ENCODE measurements at regions not wholly inside any gene's neighbourhood (a gene's known extent, or its start where the extent isn't known, plus 50 kb on each side); places are given as distances from the start of the nearest gene placed in this dataset.

DNA sequence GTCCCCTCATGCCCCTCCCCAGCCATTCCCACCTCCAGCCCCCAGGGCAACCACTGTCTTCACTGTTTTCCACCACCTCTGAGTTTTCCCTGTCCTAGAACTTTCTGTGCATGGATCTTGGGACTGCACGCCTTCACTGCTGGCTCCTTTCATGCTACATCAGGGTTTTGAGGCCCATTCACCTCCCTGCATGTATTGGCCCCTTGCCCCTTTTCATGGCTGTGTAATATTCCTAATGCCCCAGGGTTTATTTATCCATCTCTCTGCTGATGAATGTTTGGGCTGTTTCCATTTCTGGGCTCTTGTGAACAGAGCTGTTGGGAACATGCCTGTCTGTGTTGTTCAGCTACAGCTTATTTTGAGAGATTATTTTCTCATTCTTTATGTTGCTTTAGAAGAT lies 205.0 kb downstream of the RBFOX3 start (continued):
- TF ChIP-seq, protein P1, sequence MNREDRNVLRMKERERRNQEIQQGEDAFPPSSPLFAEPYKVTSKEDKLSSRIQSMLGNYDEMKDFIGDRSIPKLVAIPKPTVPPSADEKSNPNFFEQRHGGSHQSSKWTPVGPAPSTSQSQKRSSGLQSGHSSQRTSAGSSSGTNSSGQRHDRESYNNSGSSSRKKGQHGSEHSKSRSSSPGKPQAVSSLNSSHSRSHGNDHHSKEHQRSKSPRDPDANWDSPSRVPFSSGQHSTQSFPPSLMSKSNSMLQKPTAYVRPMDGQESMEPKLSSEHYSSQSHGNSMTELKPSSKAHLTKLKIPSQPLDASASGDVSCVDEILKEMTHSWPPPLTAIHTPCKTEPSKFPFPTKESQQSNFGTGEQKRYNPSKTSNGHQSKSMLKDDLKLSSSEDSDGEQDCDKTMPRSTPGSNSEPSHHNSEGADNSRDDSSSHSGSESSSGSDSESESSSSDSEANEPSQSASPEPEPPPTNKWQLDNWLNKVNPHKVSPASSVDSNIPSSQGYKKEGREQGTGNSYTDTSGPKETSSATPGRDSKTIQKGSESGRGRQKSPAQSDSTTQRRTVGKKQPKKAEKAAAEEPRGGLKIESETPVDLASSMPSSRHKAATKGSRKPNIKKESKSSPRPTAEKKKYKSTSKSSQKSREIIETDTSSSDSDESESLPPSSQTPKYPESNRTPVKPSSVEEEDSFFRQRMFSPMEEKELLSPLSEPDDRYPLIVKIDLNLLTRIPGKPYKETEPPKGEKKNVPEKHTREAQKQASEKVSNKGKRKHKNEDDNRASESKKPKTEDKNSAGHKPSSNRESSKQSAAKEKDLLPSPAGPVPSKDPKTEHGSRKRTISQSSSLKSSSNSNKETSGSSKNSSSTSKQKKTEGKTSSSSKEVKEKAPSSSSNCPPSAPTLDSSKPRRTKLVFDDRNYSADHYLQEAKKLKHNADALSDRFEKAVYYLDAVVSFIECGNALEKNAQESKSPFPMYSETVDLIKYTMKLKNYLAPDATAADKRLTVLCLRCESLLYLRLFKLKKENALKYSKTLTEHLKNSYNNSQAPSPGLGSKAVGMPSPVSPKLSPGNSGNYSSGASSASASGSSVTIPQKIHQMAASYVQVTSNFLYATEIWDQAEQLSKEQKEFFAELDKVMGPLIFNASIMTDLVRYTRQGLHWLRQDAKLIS (CRISPR knock-in tag; IDR thresholded peaks at IDR 0.05; ENCODE audit: borderline replicate concordance): no peak
- TF ChIP-seq, protein P2, sequence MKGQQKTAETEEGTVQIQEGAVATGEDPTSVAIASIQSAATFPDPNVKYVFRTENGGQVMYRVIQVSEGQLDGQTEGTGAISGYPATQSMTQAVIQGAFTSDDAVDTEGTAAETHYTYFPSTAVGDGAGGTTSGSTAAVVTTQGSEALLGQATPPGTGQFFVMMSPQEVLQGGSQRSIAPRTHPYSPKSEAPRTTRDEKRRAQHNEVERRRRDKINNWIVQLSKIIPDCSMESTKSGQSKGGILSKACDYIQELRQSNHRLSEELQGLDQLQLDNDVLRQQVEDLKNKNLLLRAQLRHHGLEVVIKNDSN (CRISPR knock-in tag; IDR thresholded peaks at IDR 0.05): no peak
- TF ChIP-seq, protein P3, sequence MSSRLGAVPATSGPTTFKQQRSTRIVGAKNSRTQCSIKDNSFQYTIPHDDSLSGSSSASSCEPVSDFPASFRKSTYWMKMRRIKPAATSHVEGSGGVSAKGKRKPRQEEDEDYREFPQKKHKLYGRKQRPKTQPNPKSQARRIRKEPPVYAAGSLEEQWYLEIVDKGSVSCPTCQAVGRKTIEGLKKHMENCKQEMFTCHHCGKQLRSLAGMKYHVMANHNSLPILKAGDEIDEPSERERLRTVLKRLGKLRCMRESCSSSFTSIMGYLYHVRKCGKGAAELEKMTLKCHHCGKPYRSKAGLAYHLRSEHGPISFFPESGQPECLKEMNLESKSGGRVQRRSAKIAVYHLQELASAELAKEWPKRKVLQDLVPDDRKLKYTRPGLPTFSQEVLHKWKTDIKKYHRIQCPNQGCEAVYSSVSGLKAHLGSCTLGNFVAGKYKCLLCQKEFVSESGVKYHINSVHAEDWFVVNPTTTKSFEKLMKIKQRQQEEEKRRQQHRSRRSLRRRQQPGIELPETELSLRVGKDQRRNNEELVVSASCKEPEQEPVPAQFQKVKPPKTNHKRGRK (CRISPR knock-in tag; IDR thresholded peaks at IDR 0.05; ENCODE audit: borderline replicate concordance): no peak
- TF ChIP-seq, protein P4, sequence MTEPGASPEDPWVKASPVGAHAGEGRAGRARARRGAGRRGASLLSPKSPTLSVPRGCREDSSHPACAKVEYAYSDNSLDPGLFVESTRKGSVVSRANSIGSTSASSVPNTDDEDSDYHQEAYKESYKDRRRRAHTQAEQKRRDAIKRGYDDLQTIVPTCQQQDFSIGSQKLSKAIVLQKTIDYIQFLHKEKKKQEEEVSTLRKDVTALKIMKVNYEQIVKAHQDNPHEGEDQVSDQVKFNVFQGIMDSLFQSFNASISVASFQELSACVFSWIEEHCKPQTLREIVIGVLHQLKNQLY (CRISPR knock-in tag; IDR thresholded peaks at IDR 0.05): no peak
- TF ChIP-seq, protein P5, sequence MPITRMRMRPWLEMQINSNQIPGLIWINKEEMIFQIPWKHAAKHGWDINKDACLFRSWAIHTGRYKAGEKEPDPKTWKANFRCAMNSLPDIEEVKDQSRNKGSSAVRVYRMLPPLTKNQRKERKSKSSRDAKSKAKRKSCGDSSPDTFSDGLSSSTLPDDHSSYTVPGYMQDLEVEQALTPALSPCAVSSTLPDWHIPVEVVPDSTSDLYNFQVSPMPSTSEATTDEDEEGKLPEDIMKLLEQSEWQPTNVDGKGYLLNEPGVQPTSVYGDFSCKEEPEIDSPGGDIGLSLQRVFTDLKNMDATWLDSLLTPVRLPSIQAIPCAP (CRISPR knock-in tag; IDR thresholded peaks at IDR 0.05): no peak

DNA sequence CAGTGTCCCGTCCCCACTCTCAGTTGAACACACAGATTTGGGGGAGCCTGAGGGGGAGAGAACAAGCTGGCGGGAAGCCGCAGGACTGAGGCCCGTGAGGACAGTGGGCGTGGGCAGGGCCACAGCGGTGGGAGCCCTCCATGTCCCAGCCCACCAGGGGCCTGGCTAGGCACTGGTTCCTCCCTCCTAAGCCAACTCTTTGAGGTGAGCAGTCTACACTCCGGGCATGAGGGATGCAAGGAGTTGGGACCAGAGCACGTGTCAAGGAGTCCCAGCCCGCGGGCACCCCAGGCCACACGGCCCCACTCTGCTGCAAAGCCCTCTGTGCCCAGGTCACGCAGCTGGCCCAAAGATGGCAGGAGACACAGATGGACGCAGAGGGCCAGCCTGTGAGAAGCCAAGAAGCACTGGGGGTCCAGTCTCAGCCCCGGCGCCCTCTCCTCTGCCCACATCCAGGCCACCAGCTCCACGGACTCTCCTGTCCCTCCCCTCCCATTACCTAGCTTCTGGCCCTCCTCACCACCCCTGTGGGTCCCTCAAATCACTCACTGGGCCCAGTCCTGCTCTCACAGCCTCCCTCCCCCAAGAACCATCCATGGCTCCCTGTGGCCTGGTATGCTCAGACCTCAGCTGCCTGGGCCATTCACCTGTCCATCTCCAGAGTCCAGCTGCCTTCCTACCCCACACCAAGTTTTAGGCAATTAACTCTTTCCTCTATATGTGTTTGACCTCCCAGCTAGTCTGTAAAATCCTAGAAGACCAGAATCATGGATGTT lies 206.5 kb downstream of the RBFOX3 start:
- Mint-ChIP-seq H3K4me3 (no peak overlapping the region), H3K9me3 (peaks cover 7% of the 10 kb centered on the region), H3K27ac (no peak overlapping the region), H3K27me3 (ENCODE audit: low read depth) (peaks cover 31% of the 10 kb centered on the region), H3K4me1 (peaks cover 29% of the 10 kb centered on the region), H3K36me3 (no peaks in the 10 kb centered on the region)
- ChIA-PET POLR2A (no interaction called here), CTCF (interaction anchor here (0.7 to 1.2 kb wide), 2 partner anchors 16 to 99 kb away, joined by 3 to 5 read pairs; no protein-coding TSS in a partner anchor)
- DNase-seq (ENCODE audit: low spot score) (no peak), ATAC-seq (no peak)
- no peak for TF ChIP-seq ZNF423 (CRISPR knock-in tag; IDR thresholded peaks at IDR 0.05)
- TF ChIP-seq, protein P6, sequence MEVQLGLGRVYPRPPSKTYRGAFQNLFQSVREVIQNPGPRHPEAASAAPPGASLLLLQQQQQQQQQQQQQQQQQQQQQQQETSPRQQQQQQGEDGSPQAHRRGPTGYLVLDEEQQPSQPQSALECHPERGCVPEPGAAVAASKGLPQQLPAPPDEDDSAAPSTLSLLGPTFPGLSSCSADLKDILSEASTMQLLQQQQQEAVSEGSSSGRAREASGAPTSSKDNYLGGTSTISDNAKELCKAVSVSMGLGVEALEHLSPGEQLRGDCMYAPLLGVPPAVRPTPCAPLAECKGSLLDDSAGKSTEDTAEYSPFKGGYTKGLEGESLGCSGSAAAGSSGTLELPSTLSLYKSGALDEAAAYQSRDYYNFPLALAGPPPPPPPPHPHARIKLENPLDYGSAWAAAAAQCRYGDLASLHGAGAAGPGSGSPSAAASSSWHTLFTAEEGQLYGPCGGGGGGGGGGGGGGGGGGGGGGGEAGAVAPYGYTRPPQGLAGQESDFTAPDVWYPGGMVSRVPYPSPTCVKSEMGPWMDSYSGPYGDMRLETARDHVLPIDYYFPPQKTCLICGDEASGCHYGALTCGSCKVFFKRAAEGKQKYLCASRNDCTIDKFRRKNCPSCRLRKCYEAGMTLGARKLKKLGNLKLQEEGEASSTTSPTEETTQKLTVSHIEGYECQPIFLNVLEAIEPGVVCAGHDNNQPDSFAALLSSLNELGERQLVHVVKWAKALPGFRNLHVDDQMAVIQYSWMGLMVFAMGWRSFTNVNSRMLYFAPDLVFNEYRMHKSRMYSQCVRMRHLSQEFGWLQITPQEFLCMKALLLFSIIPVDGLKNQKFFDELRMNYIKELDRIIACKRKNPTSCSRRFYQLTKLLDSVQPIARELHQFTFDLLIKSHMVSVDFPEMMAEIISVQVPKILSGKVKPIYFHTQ (CRISPR knock-in tag; IDR thresholded peaks at IDR 0.05): no peak
- TF ChIP-seq, protein P7, sequence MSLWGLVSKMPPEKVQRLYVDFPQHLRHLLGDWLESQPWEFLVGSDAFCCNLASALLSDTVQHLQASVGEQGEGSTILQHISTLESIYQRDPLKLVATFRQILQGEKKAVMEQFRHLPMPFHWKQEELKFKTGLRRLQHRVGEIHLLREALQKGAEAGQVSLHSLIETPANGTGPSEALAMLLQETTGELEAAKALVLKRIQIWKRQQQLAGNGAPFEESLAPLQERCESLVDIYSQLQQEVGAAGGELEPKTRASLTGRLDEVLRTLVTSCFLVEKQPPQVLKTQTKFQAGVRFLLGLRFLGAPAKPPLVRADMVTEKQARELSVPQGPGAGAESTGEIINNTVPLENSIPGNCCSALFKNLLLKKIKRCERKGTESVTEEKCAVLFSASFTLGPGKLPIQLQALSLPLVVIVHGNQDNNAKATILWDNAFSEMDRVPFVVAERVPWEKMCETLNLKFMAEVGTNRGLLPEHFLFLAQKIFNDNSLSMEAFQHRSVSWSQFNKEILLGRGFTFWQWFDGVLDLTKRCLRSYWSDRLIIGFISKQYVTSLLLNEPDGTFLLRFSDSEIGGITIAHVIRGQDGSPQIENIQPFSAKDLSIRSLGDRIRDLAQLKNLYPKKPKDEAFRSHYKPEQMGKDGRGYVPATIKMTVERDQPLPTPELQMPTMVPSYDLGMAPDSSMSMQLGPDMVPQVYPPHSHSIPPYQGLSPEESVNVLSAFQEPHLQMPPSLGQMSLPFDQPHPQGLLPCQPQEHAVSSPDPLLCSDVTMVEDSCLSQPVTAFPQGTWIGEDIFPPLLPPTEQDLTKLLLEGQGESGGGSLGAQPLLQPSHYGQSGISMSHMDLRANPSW (CRISPR knock-in tag; conservative IDR thresholded peaks at IDR 0.05; ENCODE audit: low read depth): no peak
- TF ChIP-seq ZNF396 (CRISPR knock-in tag; IDR thresholded peaks at IDR 0.05; ENCODE audit: borderline replicate concordance): no peak
- TF ChIP-seq CREM (CRISPR knock-in tag; IDR thresholded peaks at IDR 0.05): no peak
- no peak for TF ChIP-seq TP53 (CRISPR knock-in tag; IDR thresholded peaks at IDR 0.05)
- TF ChIP-seq, protein P8, sequence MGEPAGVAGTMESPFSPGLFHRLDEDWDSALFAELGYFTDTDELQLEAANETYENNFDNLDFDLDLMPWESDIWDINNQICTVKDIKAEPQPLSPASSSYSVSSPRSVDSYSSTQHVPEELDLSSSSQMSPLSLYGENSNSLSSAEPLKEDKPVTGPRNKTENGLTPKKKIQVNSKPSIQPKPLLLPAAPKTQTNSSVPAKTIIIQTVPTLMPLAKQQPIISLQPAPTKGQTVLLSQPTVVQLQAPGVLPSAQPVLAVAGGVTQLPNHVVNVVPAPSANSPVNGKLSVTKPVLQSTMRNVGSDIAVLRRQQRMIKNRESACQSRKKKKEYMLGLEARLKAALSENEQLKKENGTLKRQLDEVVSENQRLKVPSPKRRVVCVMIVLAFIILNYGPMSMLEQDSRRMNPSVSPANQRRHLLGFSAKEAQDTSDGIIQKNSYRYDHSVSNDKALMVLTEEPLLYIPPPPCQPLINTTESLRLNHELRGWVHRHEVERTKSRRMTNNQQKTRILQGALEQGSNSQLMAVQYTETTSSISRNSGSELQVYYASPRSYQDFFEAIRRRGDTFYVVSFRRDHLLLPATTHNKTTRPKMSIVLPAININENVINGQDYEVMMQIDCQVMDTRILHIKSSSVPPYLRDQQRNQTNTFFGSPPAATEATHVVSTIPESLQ (CRISPR knock-in tag; IDR thresholded peaks at IDR 0.05): no peak
- TF ChIP-seq, protein P1 (CRISPR knock-in tag; IDR thresholded peaks at IDR 0.05; ENCODE audit: borderline replicate concordance): no peak
- no peak for TF ChIP-seq SOX15 (CRISPR knock-in tag; IDR thresholded peaks at IDR 0.05)
- TF ChIP-seq TEAD4 (CRISPR knock-in tag; IDR thresholded peaks at IDR 0.05): no peak

Measured in WTC11 (cell line).